ENCODE measurements at regions not wholly inside any gene's neighbourhood (a gene's known extent, or its start where the extent isn't known, plus 50 kb on each side); places are given as distances from the start of the nearest gene placed in this dataset.

DNA sequence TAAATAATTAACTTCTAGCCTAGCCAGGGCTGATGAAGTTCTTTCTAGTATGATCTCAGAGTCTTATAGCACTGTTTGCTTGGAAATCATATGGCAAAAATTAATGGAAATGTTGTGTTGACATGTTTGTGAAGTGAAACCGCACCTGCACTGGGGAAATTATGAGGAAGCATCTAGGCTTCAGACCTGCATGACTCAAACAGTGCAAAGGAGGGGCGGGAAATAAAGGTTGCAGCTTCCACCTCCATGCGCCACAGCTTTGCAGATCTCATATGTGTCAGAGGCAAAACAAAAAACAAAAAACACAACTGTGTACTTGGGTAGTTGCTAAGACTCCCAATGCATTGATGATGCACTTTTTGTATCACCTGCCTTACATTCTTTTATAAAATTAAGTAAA lies 1080.6 kb downstream of the PLA2G4A start (continued):
- TF ChIP-seq SP1 (IDR thresholded peaks at IDR 0.05) (no peak), RXRA (IDR thresholded peaks at IDR 0.05) (no peak)

DNA sequence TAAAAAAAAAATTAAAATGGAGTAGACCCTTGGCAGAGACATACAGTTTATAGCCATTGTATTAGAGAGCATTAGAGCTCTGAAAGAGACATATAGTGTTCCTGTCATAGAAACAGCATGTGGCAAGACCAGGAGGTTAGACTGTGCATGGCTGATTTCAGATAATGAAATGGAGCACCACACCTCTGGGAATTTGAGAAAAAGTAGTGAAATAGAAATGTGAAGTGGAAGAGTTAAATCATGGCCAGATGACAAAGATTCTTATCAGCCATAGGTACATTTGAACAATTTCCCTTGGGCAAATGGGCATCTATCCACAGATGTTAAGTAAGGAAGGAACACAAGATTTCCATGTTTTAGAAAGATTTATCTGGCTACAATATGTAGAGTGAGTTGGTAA lies 1083.1 kb downstream of the PLA2G4A start:
- H3K9ac ChIP-seq (ENCODE audit: low read depth in 1 of 2, low read length in 2 of 2), result no peak overlapping the region
- H3K4me3 ChIP-seq (ENCODE audit: low read depth in 1 of 3, low read length in 3 of 3), result no peak overlapping the region
- no peaks in the 10 kb centered on the region for H3K4me1 ChIP-seq (ENCODE audit: control insufficient read depth in 4 of 4, insufficient read depth in 4 of 4, low read length in 3 of 4)
- no peak overlapping the region for H3K27ac ChIP-seq (ENCODE audit: low read depth in 1 of 2, low read length in 2 of 2)
- no peak for DNase-seq (ENCODE audit: low spot score)
- TF ChIP-seq, protein P1, sequence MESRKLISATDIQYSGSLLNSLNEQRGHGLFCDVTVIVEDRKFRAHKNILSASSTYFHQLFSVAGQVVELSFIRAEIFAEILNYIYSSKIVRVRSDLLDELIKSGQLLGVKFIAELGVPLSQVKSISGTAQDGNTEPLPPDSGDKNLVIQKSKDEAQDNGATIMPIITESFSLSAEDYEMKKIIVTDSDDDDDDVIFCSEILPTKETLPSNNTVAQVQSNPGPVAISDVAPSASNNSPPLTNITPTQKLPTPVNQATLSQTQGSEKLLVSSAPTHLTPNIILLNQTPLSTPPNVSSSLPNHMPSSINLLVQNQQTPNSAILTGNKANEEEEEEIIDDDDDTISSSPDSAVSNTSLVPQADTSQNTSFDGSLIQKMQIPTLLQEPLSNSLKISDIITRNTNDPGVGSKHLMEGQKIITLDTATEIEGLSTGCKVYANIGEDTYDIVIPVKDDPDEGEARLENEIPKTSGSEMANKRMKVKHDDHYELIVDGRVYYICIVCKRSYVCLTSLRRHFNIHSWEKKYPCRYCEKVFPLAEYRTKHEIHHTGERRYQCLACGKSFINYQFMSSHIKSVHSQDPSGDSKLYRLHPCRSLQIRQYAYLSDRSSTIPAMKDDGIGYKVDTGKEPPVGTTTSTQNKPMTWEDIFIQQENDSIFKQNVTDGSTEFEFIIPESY (IDR thresholded peaks at IDR 0.05), result no peak
- TF ChIP-seq, protein P2, sequence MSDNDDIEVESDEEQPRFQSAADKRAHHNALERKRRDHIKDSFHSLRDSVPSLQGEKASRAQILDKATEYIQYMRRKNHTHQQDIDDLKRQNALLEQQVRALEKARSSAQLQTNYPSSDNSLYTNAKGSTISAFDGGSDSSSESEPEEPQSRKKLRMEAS (IDR thresholded peaks at IDR 0.05), result no peak
- TF ChIP-seq, protein P3, sequence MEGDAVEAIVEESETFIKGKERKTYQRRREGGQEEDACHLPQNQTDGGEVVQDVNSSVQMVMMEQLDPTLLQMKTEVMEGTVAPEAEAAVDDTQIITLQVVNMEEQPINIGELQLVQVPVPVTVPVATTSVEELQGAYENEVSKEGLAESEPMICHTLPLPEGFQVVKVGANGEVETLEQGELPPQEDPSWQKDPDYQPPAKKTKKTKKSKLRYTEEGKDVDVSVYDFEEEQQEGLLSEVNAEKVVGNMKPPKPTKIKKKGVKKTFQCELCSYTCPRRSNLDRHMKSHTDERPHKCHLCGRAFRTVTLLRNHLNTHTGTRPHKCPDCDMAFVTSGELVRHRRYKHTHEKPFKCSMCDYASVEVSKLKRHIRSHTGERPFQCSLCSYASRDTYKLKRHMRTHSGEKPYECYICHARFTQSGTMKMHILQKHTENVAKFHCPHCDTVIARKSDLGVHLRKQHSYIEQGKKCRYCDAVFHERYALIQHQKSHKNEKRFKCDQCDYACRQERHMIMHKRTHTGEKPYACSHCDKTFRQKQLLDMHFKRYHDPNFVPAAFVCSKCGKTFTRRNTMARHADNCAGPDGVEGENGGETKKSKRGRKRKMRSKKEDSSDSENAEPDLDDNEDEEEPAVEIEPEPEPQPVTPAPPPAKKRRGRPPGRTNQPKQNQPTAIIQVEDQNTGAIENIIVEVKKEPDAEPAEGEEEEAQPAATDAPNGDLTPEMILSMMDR (IDR thresholded peaks at IDR 0.05; ENCODE audit: low read depth, low read length, missing input control), result no peak
- TF ChIP-seq FOXA2 (IDR thresholded peaks at IDR 0.05) (no peak), NR2F2 (IDR thresholded peaks at IDR 0.05) (no peak), JUND (IDR thresholded peaks at IDR 0.05) (no peak), GABPA (IDR thresholded peaks at IDR 0.05 in 1 of 2, conservative IDR thresholded peaks at IDR 0.05 in 1 of 2) (no peak), RAD21 (IDR thresholded peaks at IDR 0.05) (no peak), EGR1 (IDR thresholded peaks at IDR 0.05; ENCODE audit: low read depth in 2 of 2) (no peak), YY1 (IDR thresholded peaks at IDR 0.05) (no peak), FOXA1 (IDR thresholded peaks at IDR 0.05) (no peak), SP1 (IDR thresholded peaks at IDR 0.05) (no peak), RXRA (IDR thresholded peaks at IDR 0.05) (no peak), HNF4A (conservative IDR thresholded peaks at IDR 0.05) (no peak), HNF4G (IDR thresholded peaks at IDR 0.05) (no peak)
- H3K36me3 ChIP-seq (ENCODE audit: control insufficient read depth in 4 of 4, insufficient read depth in 3 of 4, low read depth in 1 of 4, low read length in 3 of 4), result no peaks in the 10 kb centered on the region
- peaks cover 0 to 4% (median 0%) of the 10 kb centered on the region in 4 donors for H3K27me3 ChIP-seq (ENCODE audit: control insufficient read depth in 4 of 4, insufficient read depth in 4 of 4, low read length in 3 of 4)
- H3K9me3 ChIP-seq (ENCODE audit: control insufficient read depth in 4 of 4, low read length in 3 of 4), result no peaks in the 10 kb centered on the region

DNA sequence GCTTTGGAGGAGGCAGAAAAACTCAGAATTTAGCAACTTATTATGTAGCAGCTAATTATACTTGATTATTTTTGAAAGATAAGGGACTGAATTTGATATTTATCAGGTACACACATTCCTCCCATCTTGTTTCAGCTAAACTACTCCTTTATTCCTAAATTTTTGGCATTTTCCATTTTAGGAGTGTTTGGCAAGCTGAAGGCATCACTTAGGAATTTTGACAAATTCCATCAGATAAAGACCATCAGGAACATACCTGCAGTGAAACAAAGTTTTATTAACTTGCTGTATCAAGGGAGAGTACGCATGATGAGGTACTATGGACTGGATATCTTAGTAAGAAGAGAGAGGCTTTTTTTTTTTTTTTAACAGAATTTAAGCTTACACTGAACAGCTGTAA lies 1092.2 kb downstream of the PLA2G4A start:
- Histone ChIP-seq H3K9ac (ENCODE audit: low read depth in 1 of 2, low read length in 2 of 2) (no peak overlapping the region), H3K4me3 (ENCODE audit: low read depth in 1 of 3, low read length in 3 of 3) (no peak overlapping the region), H3K9me3 (ENCODE audit: control insufficient read depth in 4 of 4, low read length in 3 of 4) (no peaks in the 10 kb centered on the region), H3K27me3 (ENCODE audit: control insufficient read depth in 4 of 4, insufficient read depth in 4 of 4, low read length in 3 of 4) (no peaks in the 10 kb centered on the region), H3K36me3 (ENCODE audit: control insufficient read depth in 4 of 4, insufficient read depth in 3 of 4, low read depth in 1 of 4, low read length in 3 of 4) (no peaks in the 10 kb centered on the region), H3K4me1 (ENCODE audit: control insufficient read depth in 4 of 4, insufficient read depth in 4 of 4, low read length in 3 of 4) (peaks cover 0 to 6% (median 0%) of the 10 kb centered on the region in 4 donors), H3K27ac (ENCODE audit: low read depth in 1 of 2, low read length in 2 of 2) (no peak overlapping the region)
- DNase-seq (ENCODE audit: low spot score), result no peak
- WGBS, result 92% methylated on average over 1 of the region's 1 CpG
- TF ChIP-seq HNF4A (conservative IDR thresholded peaks at IDR 0.05) (no peak), RXRA (IDR thresholded peaks at IDR 0.05) (no peak), FOXA2 (IDR thresholded peaks at IDR 0.05) (no peak), EGR1 (IDR thresholded peaks at IDR 0.05; ENCODE audit: low read depth in 2 of 2) (no peak), GABPA (IDR thresholded peaks at IDR 0.05 in 1 of 2, conservative IDR thresholded peaks at IDR 0.05 in 1 of 2) (no peak), NR2F2 (IDR thresholded peaks at IDR 0.05) (no peak), YY1 (IDR thresholded peaks at IDR 0.05) (no peak), TAF1 (conservative IDR thresholded peaks at IDR 0.05) (no peak), FOXA1 (IDR thresholded peaks at IDR 0.05) (no peak)
- TF ChIP-seq, protein P4, sequence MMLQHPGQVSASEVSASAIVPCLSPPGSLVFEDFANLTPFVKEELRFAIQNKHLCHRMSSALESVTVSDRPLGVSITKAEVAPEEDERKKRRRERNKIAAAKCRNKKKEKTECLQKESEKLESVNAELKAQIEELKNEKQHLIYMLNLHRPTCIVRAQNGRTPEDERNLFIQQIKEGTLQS (IDR thresholded peaks at IDR 0.05), result no peak
- TF ChIP-seq, protein P5, sequence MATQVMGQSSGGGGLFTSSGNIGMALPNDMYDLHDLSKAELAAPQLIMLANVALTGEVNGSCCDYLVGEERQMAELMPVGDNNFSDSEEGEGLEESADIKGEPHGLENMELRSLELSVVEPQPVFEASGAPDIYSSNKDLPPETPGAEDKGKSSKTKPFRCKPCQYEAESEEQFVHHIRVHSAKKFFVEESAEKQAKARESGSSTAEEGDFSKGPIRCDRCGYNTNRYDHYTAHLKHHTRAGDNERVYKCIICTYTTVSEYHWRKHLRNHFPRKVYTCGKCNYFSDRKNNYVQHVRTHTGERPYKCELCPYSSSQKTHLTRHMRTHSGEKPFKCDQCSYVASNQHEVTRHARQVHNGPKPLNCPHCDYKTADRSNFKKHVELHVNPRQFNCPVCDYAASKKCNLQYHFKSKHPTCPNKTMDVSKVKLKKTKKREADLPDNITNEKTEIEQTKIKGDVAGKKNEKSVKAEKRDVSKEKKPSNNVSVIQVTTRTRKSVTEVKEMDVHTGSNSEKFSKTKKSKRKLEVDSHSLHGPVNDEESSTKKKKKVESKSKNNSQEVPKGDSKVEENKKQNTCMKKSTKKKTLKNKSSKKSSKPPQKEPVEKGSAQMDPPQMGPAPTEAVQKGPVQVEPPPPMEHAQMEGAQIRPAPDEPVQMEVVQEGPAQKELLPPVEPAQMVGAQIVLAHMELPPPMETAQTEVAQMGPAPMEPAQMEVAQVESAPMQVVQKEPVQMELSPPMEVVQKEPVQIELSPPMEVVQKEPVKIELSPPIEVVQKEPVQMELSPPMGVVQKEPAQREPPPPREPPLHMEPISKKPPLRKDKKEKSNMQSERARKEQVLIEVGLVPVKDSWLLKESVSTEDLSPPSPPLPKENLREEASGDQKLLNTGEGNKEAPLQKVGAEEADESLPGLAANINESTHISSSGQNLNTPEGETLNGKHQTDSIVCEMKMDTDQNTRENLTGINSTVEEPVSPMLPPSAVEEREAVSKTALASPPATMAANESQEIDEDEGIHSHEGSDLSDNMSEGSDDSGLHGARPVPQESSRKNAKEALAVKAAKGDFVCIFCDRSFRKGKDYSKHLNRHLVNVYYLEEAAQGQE (IDR thresholded peaks at IDR 0.05), result no peak
- TF ChIP-seq, protein P2 (IDR thresholded peaks at IDR 0.05), result no peak
- TF ChIP-seq, protein P3 (IDR thresholded peaks at IDR 0.05; ENCODE audit: low read depth, low read length, missing input control), result no peak

Measured in liver (tissue), 8 donors.